ENCODE measurements at regions not wholly inside any gene's neighbourhood (a gene's known extent, or its start where the extent isn't known, plus 50 kb on each side); places are given as distances from the start of the nearest gene placed in this dataset.
"Not testable (repeated sequence)": the region's sequence is repeated elsewhere in the genome, so short reads cannot be mapped to it uniquely, and the experiment has no call there.

DNA sequence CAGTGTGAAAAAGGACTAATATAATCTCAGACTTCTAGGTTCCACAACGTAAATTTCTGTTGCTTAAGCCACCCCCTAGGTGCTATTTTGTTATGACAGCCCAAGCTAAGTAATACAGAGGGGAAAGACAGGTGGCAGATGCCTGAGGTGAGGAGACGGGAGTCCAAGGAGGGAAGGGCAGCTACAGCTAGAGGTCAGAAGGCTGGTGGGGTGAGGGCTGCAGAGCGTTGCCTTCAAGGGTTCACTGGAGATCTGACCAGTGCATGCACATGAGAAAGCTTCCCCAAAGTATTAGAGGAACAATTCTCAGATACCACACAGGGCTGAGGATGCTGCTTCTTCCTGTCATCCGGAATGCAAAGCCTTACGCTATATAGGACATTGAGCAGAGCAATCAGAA is 104.7 kb upstream of the IRX4 start:
- 87% methylated on average over 5 of the region's 5 CpGs for WGBS
- DNase-seq (ENCODE audit: low read depth in 6 of 9, low spot score in 9 of 9): no peak
- H3K4me1 ChIP-seq (ENCODE audit: control insufficient read depth in 2 of 2, insufficient read depth in 2 of 2, low read length in 2 of 2): no peaks in the 10 kb centered on the region

DNA sequence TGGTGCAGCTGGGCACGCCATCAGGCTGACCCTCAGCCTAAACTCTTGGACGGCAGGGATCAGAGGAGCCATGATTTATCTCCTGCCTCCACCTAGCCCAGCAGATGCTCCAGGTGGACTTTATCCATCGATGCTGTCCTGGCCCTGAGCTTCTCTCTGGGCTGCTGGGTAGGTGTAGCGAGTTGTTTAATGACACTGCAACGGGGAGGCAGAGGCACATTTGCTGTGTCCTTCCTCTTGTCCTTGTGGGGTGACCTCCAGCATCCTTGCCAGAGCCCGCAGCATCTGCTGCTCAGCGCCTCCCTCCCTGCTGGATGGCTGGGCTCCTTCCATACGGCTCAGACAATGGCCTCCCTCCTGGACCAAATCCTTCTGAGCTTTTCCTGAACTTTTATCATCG is 103.1 kb upstream of the IRX4 start:
- WGBS: 91% methylated on average over 9 of the region's 9 CpGs
- no peak for DNase-seq (ENCODE audit: low read depth in 6 of 9, low spot score in 9 of 9)
- H3K4me1 ChIP-seq (ENCODE audit: control insufficient read depth in 2 of 2, insufficient read depth in 2 of 2, low read length in 2 of 2): no peaks in the 10 kb centered on the region
- no peak overlapping the region for H3K27ac ChIP-seq (ENCODE audit: low read depth in 1 of 2, low read length in 1 of 2)
- H3K9me3 ChIP-seq (ENCODE audit: control insufficient read depth in 2 of 2, insufficient read depth in 1 of 2, low read length in 1 of 2): no peaks in the 10 kb centered on the region
- no peaks in the 10 kb centered on the region for H3K27me3 ChIP-seq (ENCODE audit: control insufficient read depth in 2 of 2, insufficient read depth in 1 of 2, low read length in 1 of 2)
- no peak overlapping the region for H3K4me3 ChIP-seq (ENCODE audit: low read length in 2 of 2)
- no peaks in the 10 kb centered on the region for H3K36me3 ChIP-seq (ENCODE audit: control insufficient read depth in 2 of 2, insufficient read depth in 2 of 2, low read length in 1 of 2)

More for the DNA sequence above, 104.7 kb upstream of the IRX4 start:
- Histone ChIP-seq H3K27ac (ENCODE audit: low read depth in 1 of 2, low read length in 1 of 2) (no peak overlapping the region), H3K4me3 (ENCODE audit: low read length in 2 of 2) (no peak overlapping the region), H3K36me3 (ENCODE audit: control insufficient read depth in 2 of 2, insufficient read depth in 2 of 2, low read length in 1 of 2) (no peaks in the 10 kb centered on the region), H3K9me3 (ENCODE audit: control insufficient read depth in 2 of 2, insufficient read depth in 1 of 2, low read length in 1 of 2) (no peaks in the 10 kb centered on the region), H3K27me3 (ENCODE audit: control insufficient read depth in 2 of 2, insufficient read depth in 1 of 2, low read length in 1 of 2) (no peaks in the 10 kb centered on the region)

DNA sequence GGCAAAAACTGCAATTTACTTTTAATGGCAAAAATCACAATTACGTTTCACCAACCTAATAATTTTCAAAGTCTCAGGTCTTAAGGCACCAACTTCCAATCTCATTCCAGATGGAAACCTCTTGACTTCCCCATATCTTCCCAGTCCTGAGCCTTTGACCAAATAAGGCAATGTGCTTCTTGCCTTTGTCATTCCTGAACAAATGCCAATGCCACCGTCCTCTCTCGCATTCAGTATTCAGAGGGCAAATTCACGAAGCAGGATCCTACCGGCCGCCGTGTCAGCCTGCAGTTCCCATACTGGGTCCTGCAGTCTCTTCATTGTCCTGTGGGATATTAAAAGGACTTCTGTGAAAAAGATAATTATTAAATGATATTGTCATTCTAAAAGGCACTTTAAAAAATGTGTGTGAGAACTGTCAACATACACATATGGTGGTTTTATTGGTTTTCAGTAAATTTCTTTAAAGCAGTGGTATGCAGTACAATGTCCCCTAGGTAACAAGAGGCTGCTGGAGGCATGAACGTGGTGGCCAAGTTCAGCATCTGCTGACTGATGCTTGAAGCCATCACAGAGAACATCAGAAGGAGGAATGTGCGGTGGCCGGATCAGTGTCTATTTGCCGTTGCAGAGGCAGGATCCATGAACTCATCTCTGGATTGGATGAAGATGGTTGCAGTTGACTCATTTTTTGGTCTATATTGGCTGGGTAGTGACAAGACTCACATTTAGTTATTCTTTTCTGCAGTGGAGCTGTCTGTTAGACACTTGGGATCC is 101.4 kb upstream of the IRX4 start:
- H3K36me3 ChIP-seq (ENCODE audit: control insufficient read depth in 2 of 2, insufficient read depth in 2 of 2, low read length in 1 of 2): no peaks in the 10 kb centered on the region
- H3K4me3 ChIP-seq (ENCODE audit: low read length in 2 of 2): no peak overlapping the region
- no peaks in the 10 kb centered on the region for H3K27me3 ChIP-seq (ENCODE audit: control insufficient read depth in 2 of 2, insufficient read depth in 1 of 2, low read length in 1 of 2)
- DNase-seq (ENCODE audit: low read depth in 6 of 9, low spot score in 9 of 9): no peak
- H3K4me1 ChIP-seq (ENCODE audit: control insufficient read depth in 2 of 2, insufficient read depth in 2 of 2, low read length in 2 of 2): no peaks in the 10 kb centered on the region
- no peaks in the 10 kb centered on the region for H3K9me3 ChIP-seq (ENCODE audit: control insufficient read depth in 2 of 2, insufficient read depth in 1 of 2, low read length in 1 of 2)
- WGBS: 92% methylated on average over 11 of the region's 11 CpGs
- H3K27ac ChIP-seq (ENCODE audit: low read depth in 1 of 2, low read length in 1 of 2): no peak overlapping the region

DNA sequence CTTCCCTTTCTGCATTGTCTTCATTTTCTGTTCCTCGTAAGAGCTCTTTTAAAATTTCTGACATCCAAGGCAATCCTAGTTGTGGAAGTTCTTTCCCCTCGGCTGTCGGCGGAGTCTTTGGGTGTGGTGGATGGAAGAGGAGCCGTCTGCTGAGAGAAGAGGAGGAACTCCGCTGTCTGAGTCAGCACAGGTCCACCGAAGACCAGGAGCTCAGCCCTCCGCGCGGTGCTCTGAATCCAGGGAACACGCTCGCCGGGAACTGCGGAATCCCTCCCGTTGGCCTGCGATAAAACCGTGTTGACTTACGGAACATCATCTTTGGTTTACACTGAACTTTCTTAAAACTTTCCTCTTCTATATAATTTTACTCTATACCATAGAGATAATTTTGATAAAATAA is 100.7 kb upstream of the IRX4 start:
- H3K4me3 ChIP-seq (ENCODE audit: low read length in 2 of 2): no peak overlapping the region
- no peaks in the 10 kb centered on the region for H3K36me3 ChIP-seq (ENCODE audit: control insufficient read depth in 2 of 2, insufficient read depth in 2 of 2, low read length in 1 of 2)
- 89% methylated on average over 18 of the region's 18 CpGs for WGBS
- H3K27me3 ChIP-seq (ENCODE audit: control insufficient read depth in 2 of 2, insufficient read depth in 1 of 2, low read length in 1 of 2): no peaks in the 10 kb centered on the region
- no peaks in the 10 kb centered on the region for H3K9me3 ChIP-seq (ENCODE audit: control insufficient read depth in 2 of 2, insufficient read depth in 1 of 2, low read length in 1 of 2)
- H3K4me1 ChIP-seq (ENCODE audit: control insufficient read depth in 2 of 2, insufficient read depth in 2 of 2, low read length in 2 of 2): no peaks in the 10 kb centered on the region
- DNase-seq (ENCODE audit: low read depth in 6 of 9, low spot score in 9 of 9): no peak
- no peak overlapping the region for H3K27ac ChIP-seq (ENCODE audit: low read depth in 1 of 2, low read length in 1 of 2)

DNA sequence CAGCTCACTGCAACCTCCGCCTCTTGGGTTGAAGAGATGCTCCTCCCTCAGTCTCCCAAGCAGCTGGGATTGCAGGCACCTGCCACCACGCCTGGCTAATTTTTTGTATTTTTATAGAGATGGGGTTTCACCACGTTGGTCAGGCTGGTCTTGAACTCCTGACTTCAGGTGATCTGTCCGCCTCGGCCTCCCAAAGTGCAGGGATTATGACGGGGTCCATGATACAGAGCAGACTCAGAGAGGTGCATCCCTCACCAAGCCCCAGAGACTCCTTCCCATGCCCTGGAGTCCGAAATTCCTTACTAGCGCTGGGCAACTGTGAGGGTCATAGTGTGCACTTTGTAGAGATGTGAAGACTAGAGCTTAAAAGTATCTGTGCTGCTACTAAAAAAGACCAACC is 99.8 kb upstream of the IRX4 start:
- H3K27ac ChIP-seq (ENCODE audit: low read depth in 1 of 2, low read length in 1 of 2); H3K36me3 ChIP-seq (ENCODE audit: control insufficient read depth in 2 of 2, insufficient read depth in 2 of 2, low read length in 1 of 2); H3K9me3 ChIP-seq (ENCODE audit: control insufficient read depth in 2 of 2, insufficient read depth in 1 of 2, low read length in 1 of 2); H3K4me1 ChIP-seq (ENCODE audit: control insufficient read depth in 2 of 2, insufficient read depth in 2 of 2, low read length in 2 of 2); H3K4me3 ChIP-seq (ENCODE audit: low read length in 2 of 2); DNase-seq (ENCODE audit: low read depth in 6 of 9, low spot score in 9 of 9); H3K27me3 ChIP-seq (ENCODE audit: control insufficient read depth in 2 of 2, insufficient read depth in 1 of 2, low read length in 1 of 2): not testable (repeated sequence)
- WGBS: 84% methylated on average over 8 of the region's 8 CpGs

DNA sequence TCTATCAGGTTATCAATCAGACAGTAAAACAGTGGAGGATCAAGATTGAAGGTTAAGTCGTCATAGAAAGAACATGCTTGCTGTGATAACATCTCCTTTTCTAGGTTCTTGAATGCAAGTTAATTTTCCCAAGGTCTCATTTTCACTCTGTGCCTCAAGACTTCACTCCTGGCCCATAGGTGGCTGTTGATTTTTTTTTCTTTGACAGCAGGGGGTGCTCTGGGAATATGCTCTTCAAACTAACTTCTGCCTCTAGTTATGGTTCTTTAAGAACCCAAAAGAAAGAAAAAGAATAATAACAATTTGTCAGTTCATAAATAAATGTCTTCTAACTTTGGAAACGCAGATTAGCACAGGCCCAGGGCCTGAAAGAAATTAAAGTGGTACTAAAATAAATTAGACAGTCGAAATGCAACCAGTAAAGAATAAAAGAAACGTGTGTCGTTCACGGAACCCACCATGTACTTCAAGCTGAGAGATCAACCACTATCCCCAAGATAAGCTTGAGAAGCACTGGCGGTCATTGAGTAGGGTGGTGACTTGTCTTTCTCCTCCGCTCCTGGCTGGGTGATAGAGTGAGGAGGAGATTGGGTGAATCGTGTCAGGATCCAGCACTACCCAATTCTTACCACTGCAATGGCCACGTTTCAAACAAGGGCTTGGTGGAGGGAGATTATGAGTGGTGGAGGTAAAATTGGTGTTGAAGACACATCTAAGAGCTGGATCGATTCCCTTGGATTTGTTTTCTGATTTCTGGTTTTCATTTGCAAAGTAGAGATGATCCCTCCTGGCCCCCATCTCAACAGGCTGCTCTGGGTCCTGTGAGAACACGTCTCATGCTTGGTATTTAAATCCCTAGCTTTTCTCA is 93.4 kb upstream of the IRX4 start:
- no peaks in the 10 kb centered on the region for H3K36me3 ChIP-seq (ENCODE audit: control insufficient read depth in 2 of 2, insufficient read depth in 2 of 2, low read length in 1 of 2)
- no peaks in the 10 kb centered on the region for H3K27me3 ChIP-seq (ENCODE audit: control insufficient read depth in 2 of 2, insufficient read depth in 1 of 2, low read length in 1 of 2)
- no peak for DNase-seq (ENCODE audit: low read depth in 6 of 9, low spot score in 9 of 9)
- no peaks in the 10 kb centered on the region for H3K4me1 ChIP-seq (ENCODE audit: control insufficient read depth in 2 of 2, insufficient read depth in 2 of 2, low read length in 2 of 2)
- WGBS: 87% methylated on average over 12 of the region's 12 CpGs
- H3K9me3 ChIP-seq (ENCODE audit: control insufficient read depth in 2 of 2, insufficient read depth in 1 of 2, low read length in 1 of 2): no peaks in the 10 kb centered on the region
- H3K27ac ChIP-seq (ENCODE audit: low read depth in 1 of 2, low read length in 1 of 2): no peak overlapping the region
- no peak overlapping the region for H3K4me3 ChIP-seq (ENCODE audit: low read length in 2 of 2)

DNA sequence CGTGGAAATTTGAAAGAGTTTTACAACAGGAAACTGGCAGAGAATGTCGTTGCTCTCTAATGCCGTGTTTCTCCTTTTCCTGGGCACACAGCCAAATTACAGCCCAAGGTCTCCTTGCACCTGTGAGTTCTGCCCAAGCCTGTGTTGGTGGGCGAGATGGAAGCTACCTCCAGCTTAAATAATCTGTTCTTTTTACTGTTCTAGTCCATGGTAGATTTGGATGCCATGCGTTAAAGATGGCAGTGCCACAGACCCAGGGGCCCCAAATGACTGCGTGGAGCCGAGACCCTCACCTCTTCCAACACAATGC is 92.6 kb upstream of the IRX4 start:
- no peak overlapping the region for H3K4me3 ChIP-seq (ENCODE audit: low read length in 2 of 2)
- 45% methylated on average over 7 of the region's 7 CpGs for WGBS
- no peaks in the 10 kb centered on the region for H3K9me3 ChIP-seq (ENCODE audit: control insufficient read depth in 2 of 2, insufficient read depth in 1 of 2, low read length in 1 of 2)
- no peak for DNase-seq (ENCODE audit: low read depth in 6 of 9, low spot score in 9 of 9)
- no peaks in the 10 kb centered on the region for H3K27me3 ChIP-seq (ENCODE audit: control insufficient read depth in 2 of 2, insufficient read depth in 1 of 2, low read length in 1 of 2)
- no peak overlapping the region for H3K27ac ChIP-seq (ENCODE audit: low read depth in 1 of 2, low read length in 1 of 2)
- H3K36me3 ChIP-seq (ENCODE audit: control insufficient read depth in 2 of 2, insufficient read depth in 2 of 2, low read length in 1 of 2): no peaks in the 10 kb centered on the region
- H3K4me1 ChIP-seq (ENCODE audit: control insufficient read depth in 2 of 2, insufficient read depth in 2 of 2, low read length in 2 of 2): no peaks in the 10 kb centered on the region

DNA sequence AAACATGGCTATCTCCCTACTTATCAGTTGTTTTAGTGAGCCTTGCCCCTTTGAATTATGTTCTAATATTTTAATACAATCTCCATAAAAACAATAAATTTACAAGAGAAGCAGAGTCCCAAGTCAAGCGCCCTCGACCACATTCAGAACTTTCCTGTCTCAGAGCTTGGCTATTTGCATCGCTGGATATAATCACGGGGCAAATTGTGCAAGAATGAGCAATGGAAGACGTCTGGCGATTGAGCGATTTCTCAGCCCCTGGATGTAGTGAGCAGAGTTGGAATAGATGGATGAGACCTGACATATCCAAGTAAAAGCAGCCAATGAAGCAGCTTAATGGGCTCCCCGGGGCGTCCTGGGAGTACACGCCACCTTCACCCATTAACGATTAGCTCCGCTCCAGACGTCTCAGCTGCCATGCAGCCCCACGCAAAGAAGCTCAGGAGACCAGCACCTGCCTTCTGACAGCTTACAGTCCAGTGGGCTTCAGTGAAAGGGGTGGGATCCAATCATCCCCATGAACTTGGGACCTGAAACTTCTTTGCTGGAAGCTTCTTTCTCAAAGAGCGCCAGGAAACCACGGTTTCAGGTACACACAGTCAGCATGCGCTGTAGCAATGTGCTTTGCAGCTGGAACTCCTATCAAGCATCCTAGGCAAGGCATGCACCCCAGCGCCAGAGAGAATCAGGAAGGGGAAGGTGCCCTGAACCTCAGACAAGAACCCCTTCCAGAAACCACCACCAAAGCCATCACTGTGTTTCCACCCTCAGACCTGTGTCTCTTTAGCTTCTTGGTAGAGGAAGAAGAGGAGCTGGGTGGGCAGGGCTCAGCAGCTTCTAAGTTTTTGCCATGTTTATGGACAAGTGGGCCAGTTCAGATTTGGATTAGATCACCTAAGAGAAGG is 92.0 kb upstream of the IRX4 start:
- WGBS: 89% methylated on average over 18 of the region's 18 CpGs
- H3K4me3 ChIP-seq (ENCODE audit: low read length in 2 of 2): no peak overlapping the region
- no peaks in the 10 kb centered on the region for H3K9me3 ChIP-seq (ENCODE audit: control insufficient read depth in 2 of 2, insufficient read depth in 1 of 2, low read length in 1 of 2)
- no peaks in the 10 kb centered on the region for H3K4me1 ChIP-seq (ENCODE audit: control insufficient read depth in 2 of 2, insufficient read depth in 2 of 2, low read length in 2 of 2)
- no peak for DNase-seq (ENCODE audit: low read depth in 6 of 9, low spot score in 9 of 9)
- no peak overlapping the region for H3K27ac ChIP-seq (ENCODE audit: low read depth in 1 of 2, low read length in 1 of 2)
- no peaks in the 10 kb centered on the region for H3K27me3 ChIP-seq (ENCODE audit: control insufficient read depth in 2 of 2, insufficient read depth in 1 of 2, low read length in 1 of 2)
- no peaks in the 10 kb centered on the region for H3K36me3 ChIP-seq (ENCODE audit: control insufficient read depth in 2 of 2, insufficient read depth in 2 of 2, low read length in 1 of 2)

DNA sequence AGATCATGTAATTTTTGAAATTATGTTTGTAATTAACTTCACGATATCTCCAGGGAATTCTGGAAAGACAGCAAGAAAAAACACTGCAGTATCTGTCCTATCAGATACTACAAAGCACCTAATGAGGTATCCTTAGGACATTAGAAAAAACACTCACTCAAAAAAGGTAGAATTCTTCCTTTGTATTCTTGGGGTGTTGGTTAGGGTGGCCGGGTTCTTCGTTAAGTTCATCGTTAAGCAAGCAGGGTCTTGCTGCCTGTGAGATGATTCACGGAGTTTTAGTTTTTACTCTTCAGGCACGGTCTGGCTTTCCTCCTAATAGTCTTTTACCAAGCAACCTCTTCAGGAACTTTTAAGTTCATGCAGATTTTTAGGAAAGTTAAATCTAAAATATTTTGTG is 91.4 kb upstream of the IRX4 start:
- no peaks in the 10 kb centered on the region for H3K36me3 ChIP-seq (ENCODE audit: control insufficient read depth in 2 of 2, insufficient read depth in 2 of 2, low read length in 1 of 2)
- WGBS: 95% methylated on average over 6 of the region's 6 CpGs
- DNase-seq (ENCODE audit: low read depth in 6 of 9, low spot score in 9 of 9): no peak
- no peaks in the 10 kb centered on the region for H3K27me3 ChIP-seq (ENCODE audit: control insufficient read depth in 2 of 2, insufficient read depth in 1 of 2, low read length in 1 of 2)
- no peaks in the 10 kb centered on the region for H3K4me1 ChIP-seq (ENCODE audit: control insufficient read depth in 2 of 2, insufficient read depth in 2 of 2, low read length in 2 of 2)
- H3K27ac ChIP-seq (ENCODE audit: low read depth in 1 of 2, low read length in 1 of 2): no peak overlapping the region
- H3K9me3 ChIP-seq (ENCODE audit: control insufficient read depth in 2 of 2, insufficient read depth in 1 of 2, low read length in 1 of 2): no peaks in the 10 kb centered on the region
- H3K4me3 ChIP-seq (ENCODE audit: low read length in 2 of 2): no peak overlapping the region

Data from thymus (tissue), 11 donors.